ENCODE measurements at regions not wholly inside any gene's neighbourhood (a gene's known extent, or its start where the extent isn't known, plus 50 kb on each side); places are given as distances from the start of the nearest gene placed in this dataset.

DNA sequence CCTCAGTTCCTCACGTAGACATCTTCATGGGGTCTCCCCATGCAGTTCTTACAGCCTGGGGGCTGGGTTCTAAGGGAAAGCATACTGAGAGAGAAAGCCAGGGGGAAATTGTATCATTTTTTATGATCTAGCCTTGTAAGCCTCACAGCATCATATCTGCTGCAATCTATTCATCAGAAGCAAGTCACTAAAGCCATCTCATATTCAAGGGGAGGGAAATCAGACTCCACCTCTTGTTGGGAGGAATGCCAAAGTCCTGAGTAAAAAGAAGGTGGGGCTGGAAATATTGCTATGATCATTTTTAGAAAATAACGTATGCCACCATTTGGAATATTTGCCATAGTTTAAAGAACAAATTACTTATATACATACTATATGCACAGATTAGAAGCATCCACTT, 304.6 kb downstream of the TXNL1 start:
- H4K91ac ChIP-seq (ENCODE audit: insufficient read depth, low read depth, low read length), result no peak overlapping the region
- H3K9ac ChIP-seq (ENCODE audit: low read depth, low read length), result no peak overlapping the region
- no peak overlapping the region for H4K8ac ChIP-seq (ENCODE audit: low read depth in 2 of 2, low read length in 2 of 2)
- dilution Hi-C loops (cut with HindIII; ENCODE audit: low sequenced_read_pairs, unreplicated experiment), result no loop called here
- no peak overlapping the region for H4K5ac ChIP-seq (ENCODE audit: low read depth, low read length)
- H3K27ac ChIP-seq (ENCODE audit: insufficient read depth, low read length), result no peak overlapping the region
- H3K18ac ChIP-seq (ENCODE audit: low read depth, low read length), result no peak overlapping the region
- no peak overlapping the region for H3K4me2 ChIP-seq (ENCODE audit: low read depth, low read length)
- ATAC-seq (ENCODE audit: low read depth) (no peak), DNase-seq (peak; percentile 19)
- in situ Hi-C loops (cut with MboI; ENCODE audit: low sequenced_read_pairs), result no loop called here
- CTCF ChIA-PET, result no interaction called here
- H2BK20ac ChIP-seq (ENCODE audit: low read depth, low read length), result no peak overlapping the region
- no TSS peak for BruUV-seq (replicated peaks)
- H3K4me1 ChIP-seq (ENCODE audit: control insufficient read depth, insufficient read depth, low read length), result no peaks in the 10 kb centered on the region
- H3K27me3 ChIP-seq (ENCODE audit: control insufficient read depth, insufficient read depth, low read length), result no peaks in the 10 kb centered on the region
- no peaks in the 10 kb centered on the region for H4K20me1 ChIP-seq (ENCODE audit: insufficient read depth, low read length)
- H2BK15ac ChIP-seq (ENCODE audit: low read depth, low read length), result no peak overlapping the region
- H2AK5ac ChIP-seq (ENCODE audit: low read depth, low read length), result no peak overlapping the region
- H3K23ac ChIP-seq (ENCODE audit: low read depth, low read length), result no peak overlapping the region
- no peaks in the 10 kb centered on the region for H3K79me1 ChIP-seq (ENCODE audit: low read depth in 1 of 2, low read length in 2 of 2)
- no peaks in the 10 kb centered on the region for H3K9me3 ChIP-seq (ENCODE audit: control insufficient read depth, insufficient read depth, low read length)
- H2AFZ ChIP-seq (replicated peaks; ENCODE audit: low read length, poor library complexity), result no peak overlapping the region
- H3K4ac ChIP-seq (ENCODE audit: low read depth, low read length), result no peak overlapping the region
- no peak overlapping the region for H3K56ac ChIP-seq (ENCODE audit: extremely low read depth, insufficient read depth, low read length)
- no peak overlapping the region for H2BK120ac ChIP-seq (ENCODE audit: low read depth, low read length)
- POLR2A ChIA-PET (ENCODE audit: unreplicated experiment), result no interaction called here
- H3K9me1 ChIP-seq (ENCODE audit: insufficient read depth, low read length), result no peaks in the 10 kb centered on the region
- no peak overlapping the region for H2BK5ac ChIP-seq (ENCODE audit: low read depth, low read length, poor library complexity, severe bottlenecking)
- H2AK9ac ChIP-seq (replicated peaks; ENCODE audit: low read depth, low read length, poor library complexity), result no peak overlapping the region
- H3K14ac ChIP-seq (replicated peaks; ENCODE audit: low read depth, low read length), result no peak overlapping the region
- WGBS, 2 experiments (ENCODE audit: extremely low coverage in 2 of 2, insufficient read length in 1 of 2), result no CpG with 5 or more reads among the region's 2 CpGs
- intact Hi-C loops (cut with micrococcal nuclease), result no loop called here
- TF ChIP-seq MAFK (IDR thresholded peaks at IDR 0.05; ENCODE audit: low read depth, low read length), result no peak
- TF ChIP-seq, protein P1, sequence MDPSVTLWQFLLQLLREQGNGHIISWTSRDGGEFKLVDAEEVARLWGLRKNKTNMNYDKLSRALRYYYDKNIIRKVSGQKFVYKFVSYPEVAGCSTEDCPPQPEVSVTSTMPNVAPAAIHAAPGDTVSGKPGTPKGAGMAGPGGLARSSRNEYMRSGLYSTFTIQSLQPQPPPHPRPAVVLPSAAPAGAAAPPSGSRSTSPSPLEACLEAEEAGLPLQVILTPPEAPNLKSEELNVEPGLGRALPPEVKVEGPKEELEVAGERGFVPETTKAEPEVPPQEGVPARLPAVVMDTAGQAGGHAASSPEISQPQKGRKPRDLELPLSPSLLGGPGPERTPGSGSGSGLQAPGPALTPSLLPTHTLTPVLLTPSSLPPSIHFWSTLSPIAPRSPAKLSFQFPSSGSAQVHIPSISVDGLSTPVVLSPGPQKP (IDR thresholded peaks at IDR 0.05; ENCODE audit: borderline replicate concordance, low read depth, low read length), result no peak
- TF ChIP-seq, protein P2, sequence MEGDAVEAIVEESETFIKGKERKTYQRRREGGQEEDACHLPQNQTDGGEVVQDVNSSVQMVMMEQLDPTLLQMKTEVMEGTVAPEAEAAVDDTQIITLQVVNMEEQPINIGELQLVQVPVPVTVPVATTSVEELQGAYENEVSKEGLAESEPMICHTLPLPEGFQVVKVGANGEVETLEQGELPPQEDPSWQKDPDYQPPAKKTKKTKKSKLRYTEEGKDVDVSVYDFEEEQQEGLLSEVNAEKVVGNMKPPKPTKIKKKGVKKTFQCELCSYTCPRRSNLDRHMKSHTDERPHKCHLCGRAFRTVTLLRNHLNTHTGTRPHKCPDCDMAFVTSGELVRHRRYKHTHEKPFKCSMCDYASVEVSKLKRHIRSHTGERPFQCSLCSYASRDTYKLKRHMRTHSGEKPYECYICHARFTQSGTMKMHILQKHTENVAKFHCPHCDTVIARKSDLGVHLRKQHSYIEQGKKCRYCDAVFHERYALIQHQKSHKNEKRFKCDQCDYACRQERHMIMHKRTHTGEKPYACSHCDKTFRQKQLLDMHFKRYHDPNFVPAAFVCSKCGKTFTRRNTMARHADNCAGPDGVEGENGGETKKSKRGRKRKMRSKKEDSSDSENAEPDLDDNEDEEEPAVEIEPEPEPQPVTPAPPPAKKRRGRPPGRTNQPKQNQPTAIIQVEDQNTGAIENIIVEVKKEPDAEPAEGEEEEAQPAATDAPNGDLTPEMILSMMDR (conservative IDR thresholded peaks at IDR 0.05; ENCODE audit: low read depth, low read length), result no peak
- no peak for TF ChIP-seq BHLHE40 (IDR thresholded peaks at IDR 0.05; ENCODE audit: low read depth, low read length)
- no peak overlapping the region for H3K4me3 ChIP-seq (ENCODE audit: insufficient read depth, low read depth, low read length)
- H3K36me3 ChIP-seq (ENCODE audit: control insufficient read depth, insufficient read depth, low read length), result no peaks in the 10 kb centered on the region

Data from IMR-90 (cell line).